GM19395 (cell line): ENCODE measurements at regions not wholly inside any gene's neighbourhood (a gene's known extent, or its start where the extent isn't known, plus 50 kb on each side); places are given as distances from the start of the nearest gene placed in this dataset.
"Not testable (repeated sequence)": the region's sequence is repeated elsewhere in the genome, so short reads cannot be mapped to it uniquely, and the experiment has no call there.

ENCODE experiments used
- ATAC-seq: cut with Tn5 transposase; IDR thresholded peaks from one replicate; pipeline ENCODE4 v1.9.1; 2021; ENCODE audit warnings: mild to moderate bottlenecking, moderate library complexity; ENCODE audit not compliant: unreplicated experiment

DNA sequence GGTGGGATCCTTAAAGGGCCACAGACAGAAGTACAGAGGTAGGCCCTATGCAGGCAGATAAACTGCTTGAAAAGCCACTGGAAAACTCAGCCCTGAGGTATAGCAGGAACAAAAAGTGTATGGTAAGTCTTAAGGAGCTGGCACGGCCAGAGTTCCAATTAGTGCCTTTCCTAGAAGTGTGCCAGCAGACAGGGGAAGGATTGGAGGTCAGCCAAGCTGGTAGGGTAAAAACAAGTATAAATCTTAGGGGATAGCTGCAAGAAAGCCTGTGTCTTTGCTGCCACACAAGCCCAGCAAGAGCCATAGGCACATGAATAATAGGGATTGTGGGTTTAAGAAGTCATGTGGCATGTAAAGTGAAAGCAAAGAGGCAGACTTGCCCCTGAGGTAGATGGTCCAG, 582.5 kb downstream of the PLOD2 start:
- ATAC-seq = no peak

DNA sequence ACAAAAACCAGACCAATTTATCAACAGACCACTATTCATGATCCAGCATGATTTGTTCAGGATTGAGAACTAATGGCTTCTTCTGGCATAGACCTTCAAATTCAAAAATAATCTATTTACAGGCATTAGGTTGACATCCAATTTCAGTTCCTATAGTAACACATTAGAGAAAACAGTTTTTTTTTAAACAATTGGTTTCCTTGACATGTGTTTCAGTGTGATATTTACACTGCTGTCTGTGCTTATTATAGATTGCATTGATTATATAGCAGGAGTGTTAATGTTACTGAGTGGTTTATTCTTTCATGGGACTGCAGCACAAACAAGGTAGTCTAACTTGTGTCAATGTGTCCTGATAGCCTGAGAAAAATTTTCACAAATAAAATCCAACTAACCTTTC, 579.3 kb downstream of the PLOD2 start:
- no peak for ATAC-seq

DNA sequence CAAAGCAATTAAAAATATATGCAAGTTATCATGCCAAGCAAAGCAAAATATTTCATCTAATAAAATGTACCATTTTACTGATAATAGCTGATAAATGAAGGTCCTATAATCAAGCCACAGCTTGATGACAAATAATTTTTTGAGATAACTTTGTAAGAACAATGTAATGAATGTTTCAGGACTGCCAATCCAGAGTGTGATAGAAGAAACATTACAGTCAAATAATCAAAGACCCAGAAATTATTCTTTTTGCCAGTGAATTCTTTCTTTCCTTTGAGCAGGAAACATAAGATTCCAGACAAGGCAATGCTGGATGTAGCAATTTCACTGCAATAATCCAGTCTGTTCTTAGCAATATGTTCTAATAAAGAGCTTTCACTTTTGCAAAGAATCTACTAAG, 556.1 kb downstream of the PLOD2 start:
- no peak for ATAC-seq

- ATAC-seq = no peak
Measured at GRCh38 chr3:145620002-145620401, 541.0 kb downstream of the PLOD2 start.

GRCh38 chr3:145620486-145620885, 540.5 kb downstream of the PLOD2 start:
- ATAC-seq = no peak

DNA sequence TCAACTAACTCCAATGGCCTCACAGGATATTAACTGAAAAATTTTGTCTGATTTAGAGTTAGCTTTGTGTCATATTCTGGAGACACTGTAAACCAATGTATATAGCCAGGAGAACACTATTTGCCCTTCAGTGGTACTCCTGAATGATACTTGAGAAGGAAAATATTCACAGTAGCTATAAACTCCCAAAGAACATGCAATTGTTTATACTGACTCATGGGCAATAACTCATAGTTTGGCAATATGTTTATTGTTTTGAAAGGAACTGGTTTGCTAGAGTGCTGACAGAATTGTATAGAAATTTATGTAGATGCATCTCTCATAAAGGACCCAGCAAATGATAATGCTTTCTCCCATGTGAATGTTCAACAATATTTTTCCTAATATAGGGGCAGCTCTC, 537.6 kb downstream of the PLOD2 start:
- no peak for ATAC-seq

- no peak for ATAC-seq
Measured at GRCh38 chr3:145628211-145628610, 532.8 kb downstream of the PLOD2 start.

DNA sequence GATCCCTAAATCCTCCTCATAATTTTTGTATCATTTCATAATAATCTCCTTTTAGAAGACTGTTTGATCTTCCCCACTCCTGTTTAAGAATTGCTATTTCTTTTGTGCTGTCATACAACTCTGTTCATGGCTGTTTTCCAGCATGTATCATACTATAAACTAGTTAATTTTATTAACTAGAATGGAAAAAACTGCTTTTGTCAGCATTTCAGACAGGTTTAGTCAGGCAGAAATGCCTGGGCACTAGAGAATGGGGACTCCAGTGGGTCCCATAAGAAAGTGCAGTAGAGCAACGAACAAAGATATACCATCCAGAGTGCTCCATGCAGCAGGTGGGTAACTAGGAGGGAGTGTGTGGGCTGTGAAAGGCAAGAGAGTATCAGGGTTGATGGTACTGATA, 523.9 kb downstream of the PLOD2 start:
- no peak for ATAC-seq

DNA sequence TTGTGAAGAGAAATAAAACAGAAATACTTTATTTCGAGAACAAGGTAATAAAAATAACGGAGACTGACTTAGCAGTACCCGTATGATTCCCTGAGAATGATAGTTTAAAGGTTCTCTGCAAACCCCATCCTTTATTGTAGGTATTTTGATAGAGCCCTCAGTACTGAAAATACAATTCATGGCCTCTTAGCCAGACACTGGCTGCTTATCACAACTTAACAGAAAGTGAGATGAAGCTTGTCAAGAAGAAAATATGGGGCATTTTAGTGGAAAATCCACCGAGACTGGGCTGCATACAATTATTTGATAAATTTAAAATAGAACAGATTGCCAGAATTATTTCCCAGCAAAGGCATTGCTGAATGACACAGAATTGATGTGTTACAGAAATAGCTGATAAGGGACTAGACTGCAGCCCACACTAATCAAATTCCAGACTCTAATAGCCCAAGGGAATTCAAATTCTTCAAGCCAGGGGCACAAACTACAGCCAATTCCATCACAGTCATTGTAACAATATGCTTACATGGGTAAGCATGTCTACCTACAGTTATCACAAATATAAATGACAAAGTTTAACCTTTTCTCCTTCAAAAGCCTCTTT, 521.9 kb downstream of the PLOD2 start:
- no peak for ATAC-seq

- ATAC-seq = no peak
Measured at GRCh38 chr3:145639875-145640274, 521.1 kb downstream of the PLOD2 start.

- ATAC-seq = no peak
Measured at GRCh38 chr3:145648396-145648795, 512.6 kb downstream of the PLOD2 start.

DNA sequence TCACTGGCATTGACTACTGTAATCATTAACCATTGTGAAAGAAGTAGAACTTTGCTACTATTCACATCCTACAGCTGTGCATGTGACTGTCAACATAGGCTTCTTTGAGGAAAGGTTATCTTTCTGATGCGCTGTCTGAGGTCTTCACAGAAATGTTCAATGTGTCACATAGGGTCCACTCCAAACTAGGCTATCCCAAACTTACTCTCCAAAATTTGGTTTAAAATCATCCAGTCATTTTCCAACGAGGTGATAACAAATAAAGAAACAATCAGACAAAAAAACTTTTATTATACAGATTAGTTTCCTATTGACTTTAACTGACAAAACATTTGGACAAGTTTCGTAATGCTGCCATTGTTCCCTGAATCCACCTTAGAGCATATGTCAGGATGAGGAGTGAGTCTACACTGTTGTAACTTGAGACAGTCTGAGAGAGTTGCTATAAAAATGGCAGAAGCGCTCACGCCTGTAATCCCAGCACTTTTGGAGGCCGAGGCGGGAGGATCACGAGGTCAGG, 511.6 kb downstream of the PLOD2 start:
- ATAC-seq = no peak

- ATAC-seq = no peak
Measured at GRCh38 chr3:145650170-145650569, 510.8 kb downstream of the PLOD2 start.

DNA sequence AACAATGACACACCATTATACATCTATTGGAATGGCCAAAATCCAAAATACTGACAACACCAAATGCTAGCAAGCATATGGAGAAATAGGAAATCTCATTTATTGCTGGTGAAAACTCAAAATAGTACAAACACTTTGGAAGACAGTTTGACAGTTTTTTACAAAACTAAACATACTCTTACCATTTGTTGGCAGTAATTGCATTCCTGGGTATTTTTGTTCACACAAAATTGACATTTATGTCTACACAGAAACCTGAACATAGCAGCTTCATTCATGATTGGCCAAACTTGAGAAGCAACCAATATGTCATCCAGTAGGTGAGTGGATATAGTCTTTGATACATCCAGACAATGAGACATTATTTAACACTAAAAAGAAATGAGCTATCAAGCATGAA, 489.9 kb downstream of the PLOD2 start:
- no peak for ATAC-seq

GRCh38 chr3:145673838-145674237, 487.1 kb downstream of the PLOD2 start:
- no peak for ATAC-seq

- no peak for ATAC-seq
Measured at GRCh38 chr3:145678401-145678800, 482.6 kb downstream of the PLOD2 start.

- no peak for ATAC-seq
Measured at GRCh38 chr3:145681181-145681580, 479.8 kb downstream of the PLOD2 start.

- not testable (repeated sequence) for ATAC-seq
Measured at GRCh38 chr3:145687978-145688377, 473.0 kb downstream of the PLOD2 start.

GRCh38 chr3:145692751-145693150, 468.2 kb downstream of the PLOD2 start:
- no peak for ATAC-seq

- ATAC-seq = no peak
Measured at GRCh38 chr3:145696011-145696410, 465.0 kb downstream of the PLOD2 start.

DNA sequence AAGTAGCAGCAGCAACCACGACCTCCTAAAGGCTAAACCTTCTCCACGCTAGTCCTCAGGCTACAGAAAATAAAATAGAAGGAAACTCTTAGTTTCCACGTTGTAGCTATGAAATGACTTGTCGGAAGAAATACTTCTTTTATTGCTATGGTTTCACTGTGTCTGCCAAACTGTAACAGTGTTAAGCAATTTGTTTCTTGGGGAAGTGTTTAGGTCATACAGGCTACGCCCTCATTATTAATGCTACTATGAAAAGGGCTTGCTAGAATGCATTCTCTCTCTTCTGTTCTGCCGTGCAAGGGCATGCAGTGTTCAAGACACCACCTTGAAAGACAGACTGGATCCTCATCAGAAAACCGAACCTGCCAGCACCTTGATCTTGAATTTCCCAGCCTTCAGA, 462.7 kb downstream of the PLOD2 start:
- no peak for ATAC-seq

DNA sequence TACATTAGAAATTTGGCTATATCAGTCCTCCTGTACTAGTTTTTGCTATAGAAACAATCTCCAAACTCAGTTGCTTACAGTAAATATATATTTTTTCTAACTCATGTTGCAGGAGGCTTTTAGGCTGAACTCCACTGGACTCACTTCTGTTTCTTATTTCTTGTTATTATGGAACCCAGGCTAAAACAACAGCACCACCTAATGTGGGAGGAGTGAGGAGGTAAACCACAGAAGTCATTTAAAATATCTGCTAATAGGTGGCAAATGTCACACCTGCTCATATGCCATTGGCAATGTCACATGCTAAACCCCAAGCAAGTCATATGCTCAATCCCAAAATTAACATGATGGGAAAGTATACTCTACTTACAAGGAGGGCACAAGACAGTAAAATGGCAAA, 462.2 kb downstream of the PLOD2 start:
- ATAC-seq = no peak

DNA sequence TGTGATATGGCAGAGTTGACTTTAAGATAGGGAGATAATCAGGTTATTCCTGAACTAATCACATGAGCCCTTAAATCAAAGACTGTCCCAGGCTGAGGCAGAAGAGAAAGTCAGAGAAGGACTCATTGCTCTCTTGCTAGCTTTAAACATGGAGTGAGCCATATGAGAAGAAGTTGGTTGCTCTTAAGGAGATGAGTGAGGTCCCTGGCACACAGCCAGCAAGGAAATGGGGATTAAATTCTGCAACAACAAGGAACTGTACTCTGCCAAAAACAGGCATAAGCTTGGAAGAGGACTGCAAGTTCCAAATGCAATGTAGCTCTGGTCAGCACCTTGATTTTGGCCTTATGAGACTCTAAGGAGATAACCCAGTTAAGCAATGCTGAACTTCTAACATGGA, 457.0 kb downstream of the PLOD2 start:
- ATAC-seq = no peak
